Keratinocyte (primary cell): ENCODE measurements at regions not wholly inside any gene's neighbourhood (a gene's known extent, or its start where the extent isn't known, plus 50 kb on each side); places are given as distances from the start of the nearest gene placed in this dataset.

Experiments
- DNase-seq: peaks from one replicate; pipeline ENCODE4 v3.0.0-alpha.2; 2011; ENCODE audit warnings: low read depth, missing footprints, low spot score
- FAIRE-seq: peaks from 2 replicates; lab custom pipeline; 2011; peaks lifted over from hg19 to GRCh38; lab: Jason Lieb, UNC
- H2AFZ ChIP-seq: 2 replicates; pipeline ENCODE4 v1.6.0; 2012; ENCODE audit warnings: low read length, control low read depth, inconsistent platforms; ENCODE audit not compliant: control insufficient read depth
- H3K27ac ChIP-seq: 2 replicates; pipeline ENCODE4 v1.5.1; 2011; ENCODE audit warnings: low read length; ENCODE audit not compliant: control insufficient read depth, insufficient read depth
- H3K27me3 ChIP-seq: 3 replicates; pipeline ENCODE4 v1.6.0; 2011; ENCODE audit warnings: low read length; ENCODE audit not compliant: control insufficient read depth, insufficient read depth; ENCODE audit errors: extremely low read depth
- H3K36me3 ChIP-seq, 2 experiments: 2 replicates in 1 of 2; 3 replicates in 1 of 2; pipeline ENCODE4 v1.5.1; 2011; ENCODE audit warnings: low read length in 2 of 2, mild to moderate bottlenecking in 1 of 2; ENCODE audit not compliant: control insufficient read depth in 2 of 2, insufficient read depth in 2 of 2; ENCODE audit errors: extremely low read depth in 1 of 2
- H3K4me1 ChIP-seq: 3 replicates; pipeline ENCODE4 v1.5.1; 2011; ENCODE audit warnings: low read length; ENCODE audit not compliant: control insufficient read depth, insufficient read depth; ENCODE audit errors: extremely low read depth
- H3K4me2 ChIP-seq: 3 replicates; pipeline ENCODE4 v1.6.0; 2011; ENCODE audit warnings: low read depth, low read length; ENCODE audit not compliant: control insufficient read depth, insufficient read depth; ENCODE audit errors: extremely low read depth
- H3K4me3 ChIP-seq, 3 experiments: fragments of 200-600 bp in 1 of 3; sonication (generic) in 1 of 3; 2 replicates in 2 of 3; 3 replicates in 1 of 3; pipeline ENCODE4 v1.5.1; 2011 to 2016; ENCODE audit warnings: low read length in 3 of 3, mild to moderate bottlenecking in 3 of 3, control low read depth in 2 of 3, inconsistent platforms in 1 of 3, low read depth in 1 of 3, mixed read lengths in 1 of 3, mixed run types in 1 of 3, moderate library complexity in 1 of 3; ENCODE audit not compliant: control insufficient read depth in 2 of 3, insufficient read depth in 2 of 3; ENCODE audit errors: extremely low read depth in 1 of 3
- H3K79me2 ChIP-seq: 2 replicates; pipeline ENCODE4 v1.6.0; 2012; ENCODE audit warnings: low read length; ENCODE audit not compliant: control insufficient read depth, insufficient read depth
- H3K9ac ChIP-seq: 3 replicates; pipeline ENCODE4 v1.6.0; 2011; ENCODE audit warnings: low read length; ENCODE audit not compliant: control insufficient read depth, insufficient read depth; ENCODE audit errors: extremely low read depth
- H3K9me1 ChIP-seq: 3 replicates; pipeline ENCODE4 v1.6.0; 2011; ENCODE audit warnings: low read length; ENCODE audit not compliant: control insufficient read depth, insufficient read depth; ENCODE audit errors: extremely low read depth
- H3K9me3 ChIP-seq: 2 replicates; pipeline ENCODE4 v1.5.1; 2012; ENCODE audit warnings: low read depth, low read length; ENCODE audit not compliant: control insufficient read depth
- H4K20me1 ChIP-seq: 3 replicates; pipeline ENCODE4 v1.6.0; 2011; ENCODE audit warnings: low read length; ENCODE audit not compliant: control insufficient read depth, insufficient read depth; ENCODE audit errors: extremely low read depth
- EZH2 ChIP-seq: IDR thresholded peaks from one replicate; pipeline ENCODE4 v1.6.1; 2012; ENCODE audit warnings: inconsistent platforms, mild to moderate bottlenecking, low read length, moderate library complexity
- dilution Hi-C: fragments of 300-500 bp; cut with MboI; formaldehyde crosslinking; loops from one replicate; pipeline ENCODE4 v1.7.0; 2020; ENCODE audit warnings: low sequenced_read_pairs; ENCODE audit not compliant: extremely low pct_ligation_motif_present
- TF ChIP-seq, protein P1 (sequence below), 3 experiments: IDR thresholded peaks in 1 of 3; conservative IDR thresholded peaks in 1 of 3; optimal IDR thresholded peaks in 1 of 3; 2 replicates in 2 of 3; 3 replicates in 1 of 3; pipeline versions ENCODE3 to v1.5.1; 2011; ENCODE audit warnings: low read length in 3 of 3, mild to moderate bottlenecking in 3 of 3, moderate library complexity in 2 of 3, control low read depth in 1 of 3, inconsistent platforms in 1 of 3; ENCODE audit not compliant: insufficient read depth in 2 of 3; ENCODE audit errors: extremely low read depth in 1 of 3

DNA sequence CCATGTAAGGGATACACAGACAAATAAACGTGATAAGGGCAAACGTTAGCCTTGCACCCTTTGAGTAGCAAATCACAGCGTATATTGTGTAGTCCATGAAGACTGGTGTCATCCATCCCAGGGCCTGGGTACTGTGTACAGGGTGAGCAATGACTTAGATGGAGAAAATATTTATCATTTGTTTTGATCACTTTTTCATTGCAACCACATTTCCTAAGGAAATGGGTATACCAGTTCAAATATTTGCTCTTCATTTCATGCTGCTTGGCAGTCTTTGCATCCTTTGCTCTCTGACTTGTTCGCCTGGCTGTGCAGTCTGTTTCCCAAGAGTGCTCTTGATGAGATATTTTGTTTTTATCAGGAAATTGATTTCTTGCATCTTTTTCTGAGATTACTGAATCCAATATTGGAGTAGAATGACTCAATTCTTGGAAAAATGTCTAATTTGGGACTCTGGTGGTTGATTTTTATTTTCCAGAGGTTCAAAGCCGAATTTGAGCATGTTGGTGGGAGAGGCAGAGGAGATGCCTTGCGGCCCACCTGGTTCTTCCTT, 424.6 kb upstream of the SEMA6D start:
- FAIRE-seq: no peak
- dilution Hi-C loops: no loop called here
- no peaks in the 10 kb centered on the region for H3K4me1 ChIP-seq
- no peaks in the 10 kb centered on the region for H3K9me1 ChIP-seq
- H3K36me3 ChIP-seq: no peaks in the 10 kb centered on the region
- TF ChIP-seq, protein P1, sequence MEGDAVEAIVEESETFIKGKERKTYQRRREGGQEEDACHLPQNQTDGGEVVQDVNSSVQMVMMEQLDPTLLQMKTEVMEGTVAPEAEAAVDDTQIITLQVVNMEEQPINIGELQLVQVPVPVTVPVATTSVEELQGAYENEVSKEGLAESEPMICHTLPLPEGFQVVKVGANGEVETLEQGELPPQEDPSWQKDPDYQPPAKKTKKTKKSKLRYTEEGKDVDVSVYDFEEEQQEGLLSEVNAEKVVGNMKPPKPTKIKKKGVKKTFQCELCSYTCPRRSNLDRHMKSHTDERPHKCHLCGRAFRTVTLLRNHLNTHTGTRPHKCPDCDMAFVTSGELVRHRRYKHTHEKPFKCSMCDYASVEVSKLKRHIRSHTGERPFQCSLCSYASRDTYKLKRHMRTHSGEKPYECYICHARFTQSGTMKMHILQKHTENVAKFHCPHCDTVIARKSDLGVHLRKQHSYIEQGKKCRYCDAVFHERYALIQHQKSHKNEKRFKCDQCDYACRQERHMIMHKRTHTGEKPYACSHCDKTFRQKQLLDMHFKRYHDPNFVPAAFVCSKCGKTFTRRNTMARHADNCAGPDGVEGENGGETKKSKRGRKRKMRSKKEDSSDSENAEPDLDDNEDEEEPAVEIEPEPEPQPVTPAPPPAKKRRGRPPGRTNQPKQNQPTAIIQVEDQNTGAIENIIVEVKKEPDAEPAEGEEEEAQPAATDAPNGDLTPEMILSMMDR (optimal IDR thresholded peaks at IDR 0.05 in 1 of 3, IDR thresholded peaks at IDR 0.05 in 1 of 3, conservative IDR thresholded peaks at IDR 0.05 in 1 of 3; ENCODE audit: extremely low read depth in 1 of 3, insufficient read depth in 2 of 3, low read length in 3 of 3): no peak
- no peak for TF ChIP-seq EZH2
- H3K27ac ChIP-seq: no peak overlapping the region
- H4K20me1 ChIP-seq: no peaks in the 10 kb centered on the region
- DNase-seq: no peak
- H3K9me3 ChIP-seq: no peaks in the 10 kb centered on the region
- H3K9ac ChIP-seq: no peak overlapping the region
- H3K79me2 ChIP-seq: no peaks in the 10 kb centered on the region
- no peak overlapping the region for H3K4me3 ChIP-seq
- H2AFZ ChIP-seq: no peak overlapping the region
- H3K27me3 ChIP-seq: no peaks in the 10 kb centered on the region
- no peak overlapping the region for H3K4me2 ChIP-seq

DNA sequence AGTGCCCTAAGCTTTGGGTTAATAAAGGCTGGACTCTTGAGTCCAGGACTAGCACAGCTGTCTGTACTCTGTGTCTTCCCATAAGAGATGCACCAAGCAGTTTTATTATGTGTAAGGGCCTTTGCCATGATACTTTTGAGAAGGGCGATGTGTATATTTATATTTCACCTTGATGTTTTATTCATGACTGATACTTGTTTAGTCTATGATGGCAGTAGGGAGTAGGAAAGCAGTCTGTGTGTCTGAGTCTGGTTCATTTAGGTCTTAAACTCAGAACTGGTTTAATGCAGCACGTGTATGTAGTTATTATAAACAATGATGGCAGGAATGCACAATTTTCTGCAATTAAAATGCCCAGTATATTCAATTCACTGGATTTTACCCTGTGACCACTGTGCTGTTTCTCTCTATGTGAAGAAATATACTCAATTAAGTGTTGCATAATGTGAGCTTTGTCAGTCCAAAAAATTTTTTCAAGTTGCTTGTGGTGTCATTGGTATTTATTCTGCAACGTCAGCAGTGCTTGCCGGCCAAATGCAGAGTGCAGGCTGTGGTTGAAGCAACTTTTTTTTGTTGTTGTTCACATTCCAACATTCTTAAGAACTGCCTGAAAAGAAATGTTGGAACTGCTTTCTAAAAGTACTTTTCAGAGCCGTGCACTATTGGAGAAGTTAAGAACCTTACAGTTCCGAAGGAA, 423.7 kb upstream of the SEMA6D start:
- no peaks in the 10 kb centered on the region for H4K20me1 ChIP-seq
- no peak for DNase-seq
- no peak overlapping the region for H2AFZ ChIP-seq
- H3K9me3 ChIP-seq: no peaks in the 10 kb centered on the region
- H3K9ac ChIP-seq: no peak overlapping the region
- no peak overlapping the region for H3K4me3 ChIP-seq
- no peaks in the 10 kb centered on the region for H3K27me3 ChIP-seq
- no peaks in the 10 kb centered on the region for H3K4me1 ChIP-seq
- FAIRE-seq: no peak
- no peaks in the 10 kb centered on the region for H3K79me2 ChIP-seq
- no peak overlapping the region for H3K27ac ChIP-seq
- no peaks in the 10 kb centered on the region for H3K36me3 ChIP-seq
- H3K4me2 ChIP-seq: no peak overlapping the region
- H3K9me1 ChIP-seq: no peaks in the 10 kb centered on the region
- no peak for TF ChIP-seq EZH2
- TF ChIP-seq, protein P1 (optimal IDR thresholded peaks at IDR 0.05 in 1 of 3, IDR thresholded peaks at IDR 0.05 in 1 of 3, conservative IDR thresholded peaks at IDR 0.05 in 1 of 3; ENCODE audit: extremely low read depth in 1 of 3, insufficient read depth in 2 of 3, low read length in 3 of 3): no peak
- dilution Hi-C loops: no loop called here
